AG04449 (cell line): ENCODE measurements at regions not wholly inside any gene's neighbourhood (a gene's known extent, or its start where the extent isn't known, plus 50 kb on each side); places are given as distances from the start of the nearest gene placed in this dataset.
"Not testable (repeated sequence)": the region's sequence is repeated elsewhere in the genome, so short reads cannot be mapped to it uniquely, and the experiment has no call there.

ENCODE experiments used
- CTCF ChIA-PET: fragments of 350-600 bp; formaldehyde crosslinking; extraction: SDS; loops from one replicate; lab custom pipeline; 2021; ENCODE audit warnings: antibody characterized with exemption; lab: Yijun Ruan, JAX
- POLR2A ChIA-PET: fragments of 400-600, 350-600 bp; formaldehyde crosslinking; extraction: SDS; loops from one replicate; lab custom pipeline; 2020; ENCODE audit warnings: antibody characterized with exemption, inconsistent platforms; lab: Yijun Ruan, JAX
- DNase-seq: peaks from one replicate; pipeline ENCODE4 v3.0.0-alpha.2; 2010; ENCODE audit warnings: low read depth, low spot score
- H3K4me3 ChIP-seq: 2 replicates; pipeline ENCODE4 v1.5.1; 2011; ENCODE audit warnings: low read depth, mild to moderate bottlenecking, control low read depth, low read length
- CTCF ChIP-seq: IDR thresholded peaks from one replicate; pipeline ENCODE4 v1.5.1; 2011; ENCODE audit warnings: mild to moderate bottlenecking, moderate library complexity, low read length, control low read depth, inconsistent platforms; ENCODE audit not compliant: insufficient read depth; ENCODE audit errors: missing control alignments

- TF ChIP-seq CTCF, result no peak
- CTCF ChIA-PET, result no interaction called here
- no peak for DNase-seq
- no peak overlapping the region for H3K4me3 ChIP-seq
- POLR2A ChIA-PET, result no interaction called here
Measured at GRCh38 chr3:20558161-20558560, 372.2 kb upstream of the SGO1 start.

GRCh38 chr3:20556661-20557060, 370.7 kb upstream of the SGO1 start:
- DNase-seq, result no peak
- ChIA-PET POLR2A (no interaction called here), CTCF (no interaction called here)
- TF ChIP-seq CTCF, result no peak
- no peak overlapping the region for H3K4me3 ChIP-seq

GRCh38 chr3:20552605-20553275, 366.7 kb upstream of the SGO1 start:
- ChIA-PET POLR2A (no interaction called here), CTCF (no interaction called here)
- DNase-seq, result no peak
- no peak overlapping the region for H3K4me3 ChIP-seq
- TF ChIP-seq CTCF, result no peak

- CTCF ChIA-PET, DNase-seq, H3K4me3 ChIP-seq, POLR2A ChIA-PET: not testable (repeated sequence)
Measured at GRCh38 chr3:20547361-20548269, 361.6 kb upstream of the SGO1 start.

- no peak overlapping the region for H3K4me3 ChIP-seq
- ChIA-PET POLR2A (no interaction called here), CTCF (no interaction called here)
- TF ChIP-seq CTCF, result no peak
- no peak for DNase-seq
Measured at GRCh38 chr3:20546636-20547035, 360.6 kb upstream of the SGO1 start.

- DNase-seq, result no peak
- no peak overlapping the region for H3K4me3 ChIP-seq
- no peak for TF ChIP-seq CTCF
- ChIA-PET POLR2A (no interaction called here), CTCF (no interaction called here)
Measured at GRCh38 chr3:20543535-20544226, 357.7 kb upstream of the SGO1 start.
